Neural progenitor cell (in vitro differentiated cells): ENCODE measurements at regions not wholly inside any gene's neighbourhood (a gene's known extent, or its start where the extent isn't known, plus 50 kb on each side); places are given as distances from the start of the nearest gene placed in this dataset.

Source experiments
- DNase-seq: peaks from one replicate; pipeline ENCODE4 v3.0.0-alpha.2; 2016; ENCODE audit warnings: low spot score
- H2AFZ ChIP-seq: fragments of 200-600 bp; sonication (generic); replicated peaks from 2 replicates; pipeline ENCODE4 v1.6.1; 2016; ENCODE audit warnings: antibody characterized with exemption
- H3F3A ChIP-seq: fragments of 200-600 bp; sonication (generic); 2 replicates; pipeline ENCODE4 v1.6.1; 2016; ENCODE audit warnings: antibody characterized with exemption, low read depth
- H3K27ac ChIP-seq: fragments of 200-600 bp; sonication (generic); 2 replicates; pipeline ENCODE4 v1.5.1; 2016; ENCODE audit warnings: mild to moderate bottlenecking
- H3K27me3 ChIP-seq: fragments of 200-600 bp; sonication (generic); 2 replicates; pipeline ENCODE4 v1.6.1; 2016; ENCODE audit warnings: mild to moderate bottlenecking, moderate library complexity
- H3K36me3 ChIP-seq: fragments of 200-600 bp; sonication (generic); 2 replicates; pipeline ENCODE4 v1.5.1; 2016
- H3K4me1 ChIP-seq: fragments of 200-600 bp; sonication (generic); 2 replicates; pipeline ENCODE4 v1.6.1; 2016; ENCODE audit warnings: mixed run types
- H3K4me2 ChIP-seq: fragments of 200-600 bp; sonication (generic); 2 replicates; pipeline ENCODE4 v1.6.1; 2016
- H3K4me3 ChIP-seq: fragments of 200-600 bp; sonication (generic); 2 replicates; pipeline ENCODE4 v1.5.1; 2016
- H3K79me2 ChIP-seq: fragments of 200-600 bp; sonication (generic); 2 replicates; pipeline ENCODE4 v1.6.1; 2016; ENCODE audit warnings: low read depth
- H3K9ac ChIP-seq: fragments of 200-600 bp; sonication (generic); 2 replicates; pipeline ENCODE4 v1.6.1; 2016
- H3K9me3 ChIP-seq: fragments of 200-600 bp; sonication (generic); 2 replicates; pipeline ENCODE4 v1.5.1; 2016; ENCODE audit warnings: low read depth
- H4K20me1 ChIP-seq: fragments of 200-600 bp; sonication (generic); 2 replicates; pipeline ENCODE4 v1.6.1; 2016; ENCODE audit warnings: low read depth
- H3K27ac Mint-ChIP-seq: 3 replicates; pipeline ENCODE4 v1.8.0; 2021; ENCODE audit warnings: mixed read lengths
- H3K27me3 Mint-ChIP-seq: 2 replicates; pipeline ENCODE4 v1.8.0; 2022; ENCODE audit warnings: low read depth, mild to moderate bottlenecking, inconsistent platforms, moderate library complexity, mixed read lengths; ENCODE audit not compliant: insufficient read depth
- H3K36me3 Mint-ChIP-seq: 3 replicates; pipeline ENCODE4 v1.8.0; 2021; ENCODE audit warnings: mixed read lengths
- H3K4me1 Mint-ChIP-seq: 3 replicates; pipeline ENCODE4 v1.8.0; 2021; ENCODE audit warnings: mixed read lengths
- H3K4me3 Mint-ChIP-seq: 3 replicates; pipeline ENCODE4 v1.8.0; 2021; ENCODE audit warnings: mild to moderate bottlenecking, moderate library complexity, mixed read lengths
- H3K9me3 Mint-ChIP-seq: 3 replicates; pipeline ENCODE4 v1.8.0; 2020; ENCODE audit warnings: mixed read lengths
- CTCF ChIP-seq: fragments of 200-600 bp; sonication (generic); IDR thresholded peaks from 2 replicates; pipeline ENCODE4 v1.5.1; 2017; ENCODE audit warnings: antibody characterized with exemption, mild to moderate bottlenecking
- EZH2 ChIP-seq: fragments of 200-600 bp; sonication (generic); IDR thresholded peaks from 2 replicates; pipeline ENCODE4 v1.6.1; 2017; ENCODE audit warnings: antibody characterized with exemption, mild to moderate bottlenecking, moderate library complexity
- EZH2phosphoT487 ChIP-seq: fragments of 200-600 bp; sonication (generic); IDR thresholded peaks from 2 replicates; pipeline ENCODE4 v1.6.1; 2017; ENCODE audit warnings: antibody characterized with exemption

GRCh38 chr18:13973061-13973575, 57.8 kb upstream of the MC2R start:
- Mint-ChIP-seq H3K4me3 (no peak overlapping the region), H3K27ac (no peak overlapping the region), H3K27me3 (peaks cover 2% of the 10 kb centered on the region), H3K36me3 (no peaks in the 10 kb centered on the region), H3K4me1 (no peaks in the 10 kb centered on the region), H3K9me3 (peaks cover 5% of the 10 kb centered on the region)
- Histone ChIP-seq H3K79me2 (no peaks in the 10 kb centered on the region), H3K4me1 (no peaks in the 10 kb centered on the region), H3K36me3 (no peaks in the 10 kb centered on the region), H3K27me3 (no peaks in the 10 kb centered on the region), H3K9me3 (no peaks in the 10 kb centered on the region), H4K20me1 (no peaks in the 10 kb centered on the region), H3F3A (no peaks in the 10 kb centered on the region), H3K27ac (no peak overlapping the region), H3K9ac (no peak overlapping the region), H3K4me2 (no peak overlapping the region), H3K4me3 (no peak overlapping the region), H2AFZ (no peak overlapping the region)
- peak; percentile 5 for TF ChIP-seq CTCF
- no peak for TF ChIP-seq EZH2
- no peak for TF ChIP-seq EZH2phosphoT487
- peak; percentile 11 for DNase-seq
